Ishikawa (cell line): ENCODE measurements at regions not wholly inside any gene's neighbourhood (a gene's known extent, or its start where the extent isn't known, plus 50 kb on each side); places are given as distances from the start of the nearest gene placed in this dataset.

Experiments
- CEBPB ChIP-seq: IDR thresholded peaks from 2 replicates; pipeline ENCODE4 v1.6.1; 2012
- CREB1 ChIP-seq: IDR thresholded peaks from 2 replicates; pipeline ENCODE4 v1.6.1; 2012; ENCODE audit warnings: low read depth
- EGR1 ChIP-seq: IDR thresholded peaks from 2 replicates; pipeline ENCODE4 v1.6.1; 2012
- EP300 ChIP-seq: IDR thresholded peaks from 2 replicates; pipeline ENCODE4 v1.6.1; 2012; ENCODE audit warnings: borderline replicate concordance
- FOXM1 ChIP-seq: IDR thresholded peaks from 2 replicates; pipeline ENCODE4 v1.6.1; 2012; ENCODE audit warnings: low read depth, borderline replicate concordance
- NFIC ChIP-seq: IDR thresholded peaks from 2 replicates; pipeline ENCODE4 v1.6.1; 2012
- RAD21 ChIP-seq: IDR thresholded peaks from 2 replicates; pipeline ENCODE4 v1.6.1; 2012; ENCODE audit warnings: low read depth
- TAF1 ChIP-seq: IDR thresholded peaks from 2 replicates; pipeline ENCODE4 v1.6.1; 2012; ENCODE audit warnings: low read depth, mild to moderate bottlenecking
- TCF12 ChIP-seq: IDR thresholded peaks from 2 replicates; pipeline ENCODE4 v1.6.1; 2012; ENCODE audit warnings: low read depth
- TEAD4 ChIP-seq: IDR thresholded peaks from 2 replicates; pipeline ENCODE4 v1.6.1; 2012
- USF1 ChIP-seq: IDR thresholded peaks from 2 replicates; pipeline ENCODE4 v1.6.1; 2012
- YY1 ChIP-seq: IDR thresholded peaks from 2 replicates; pipeline ENCODE4 v1.6.1; 2012; ENCODE audit warnings: low read depth
- ZBTB7A ChIP-seq: IDR thresholded peaks from 2 replicates; pipeline ENCODE4 v1.6.1; 2012; ENCODE audit warnings: low read depth
- TF ChIP-seq, protein P1 (sequence below): IDR thresholded peaks from 2 replicates; pipeline ENCODE4 v1.6.1; 2012; ENCODE audit warnings: low read depth, mild to moderate bottlenecking
- TF ChIP-seq, protein P2 (sequence below): IDR thresholded peaks from 2 replicates; pipeline ENCODE4 v1.6.1; 2012

GRCh38 chr11:112522536-112522935 lies 261.9 kb upstream of the PLET1 start:
- no peak for TF ChIP-seq TCF12
- no peak for TF ChIP-seq RAD21
- no peak for TF ChIP-seq EGR1
- no peak for TF ChIP-seq EP300
- TF ChIP-seq FOXM1 = no peak
- no peak for TF ChIP-seq TAF1
- TF ChIP-seq, protein P1, sequence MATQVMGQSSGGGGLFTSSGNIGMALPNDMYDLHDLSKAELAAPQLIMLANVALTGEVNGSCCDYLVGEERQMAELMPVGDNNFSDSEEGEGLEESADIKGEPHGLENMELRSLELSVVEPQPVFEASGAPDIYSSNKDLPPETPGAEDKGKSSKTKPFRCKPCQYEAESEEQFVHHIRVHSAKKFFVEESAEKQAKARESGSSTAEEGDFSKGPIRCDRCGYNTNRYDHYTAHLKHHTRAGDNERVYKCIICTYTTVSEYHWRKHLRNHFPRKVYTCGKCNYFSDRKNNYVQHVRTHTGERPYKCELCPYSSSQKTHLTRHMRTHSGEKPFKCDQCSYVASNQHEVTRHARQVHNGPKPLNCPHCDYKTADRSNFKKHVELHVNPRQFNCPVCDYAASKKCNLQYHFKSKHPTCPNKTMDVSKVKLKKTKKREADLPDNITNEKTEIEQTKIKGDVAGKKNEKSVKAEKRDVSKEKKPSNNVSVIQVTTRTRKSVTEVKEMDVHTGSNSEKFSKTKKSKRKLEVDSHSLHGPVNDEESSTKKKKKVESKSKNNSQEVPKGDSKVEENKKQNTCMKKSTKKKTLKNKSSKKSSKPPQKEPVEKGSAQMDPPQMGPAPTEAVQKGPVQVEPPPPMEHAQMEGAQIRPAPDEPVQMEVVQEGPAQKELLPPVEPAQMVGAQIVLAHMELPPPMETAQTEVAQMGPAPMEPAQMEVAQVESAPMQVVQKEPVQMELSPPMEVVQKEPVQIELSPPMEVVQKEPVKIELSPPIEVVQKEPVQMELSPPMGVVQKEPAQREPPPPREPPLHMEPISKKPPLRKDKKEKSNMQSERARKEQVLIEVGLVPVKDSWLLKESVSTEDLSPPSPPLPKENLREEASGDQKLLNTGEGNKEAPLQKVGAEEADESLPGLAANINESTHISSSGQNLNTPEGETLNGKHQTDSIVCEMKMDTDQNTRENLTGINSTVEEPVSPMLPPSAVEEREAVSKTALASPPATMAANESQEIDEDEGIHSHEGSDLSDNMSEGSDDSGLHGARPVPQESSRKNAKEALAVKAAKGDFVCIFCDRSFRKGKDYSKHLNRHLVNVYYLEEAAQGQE = no peak
- no peak for TF ChIP-seq TEAD4
- TF ChIP-seq YY1 = no peak
- TF ChIP-seq CEBPB = no peak
- no peak for TF ChIP-seq ZBTB7A
- TF ChIP-seq USF1 = no peak
- no peak for TF ChIP-seq CREB1
- TF ChIP-seq, protein P2, sequence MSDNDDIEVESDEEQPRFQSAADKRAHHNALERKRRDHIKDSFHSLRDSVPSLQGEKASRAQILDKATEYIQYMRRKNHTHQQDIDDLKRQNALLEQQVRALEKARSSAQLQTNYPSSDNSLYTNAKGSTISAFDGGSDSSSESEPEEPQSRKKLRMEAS = no peak
- no peak for TF ChIP-seq NFIC

DNA sequence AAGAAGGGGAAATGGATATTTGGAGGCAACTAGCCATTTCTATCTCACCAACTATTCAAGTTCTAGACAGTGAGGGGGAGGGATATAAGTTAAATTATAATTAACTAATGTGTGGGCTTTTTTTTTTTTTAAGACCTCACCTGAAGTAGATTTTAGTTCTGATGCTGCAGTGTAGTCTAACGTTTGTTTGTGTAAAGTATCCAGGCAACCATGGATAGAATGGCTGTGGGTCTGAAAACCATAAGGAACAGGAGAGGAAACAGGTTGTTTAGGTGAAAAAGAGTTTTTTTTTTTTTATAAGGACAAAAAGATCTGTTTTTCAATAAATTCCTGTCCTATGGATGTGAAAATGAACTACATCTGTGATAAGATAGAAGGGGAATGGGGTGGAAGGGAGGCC lies 262.4 kb upstream of the PLET1 start:
- TF ChIP-seq FOXM1 (no peak), NFIC (no peak), TAF1 (no peak), CEBPB (no peak), TCF12 (no peak), EGR1 (no peak), RAD21 (no peak), CREB1 (no peak), YY1 (no peak), USF1 (no peak), ZBTB7A (no peak), TEAD4 (no peak)
- TF ChIP-seq, protein P2 = no peak
- TF ChIP-seq, protein P1 = no peak

GRCh38 chr11:112523477-112523876 lies 262.8 kb upstream of the PLET1 start:
- TF ChIP-seq CEBPB (no peak), USF1 (0 out of 2 replicates have a peak, but pooled peaks have one; percentile 12), TCF12 (no peak)

- TF ChIP-seq, protein P1 = no peak
- TF ChIP-seq NFIC = no peak
- no peak for TF ChIP-seq CREB1
- TF ChIP-seq ZBTB7A = no peak
- no peak for TF ChIP-seq FOXM1
- no peak for TF ChIP-seq TCF12
- TF ChIP-seq, protein P2 = no peak
- TF ChIP-seq RAD21 = no peak
These were observed 263.3 kb upstream of the PLET1 start for GRCh38 chr11:112523951-112524350.

- TF ChIP-seq TCF12 = no peak
- no peak for TF ChIP-seq TAF1
- TF ChIP-seq, protein P2 = no peak
- TF ChIP-seq EGR1 = no peak
- TF ChIP-seq USF1 = no peak
- no peak for TF ChIP-seq TEAD4
- TF ChIP-seq NFIC = no peak
- TF ChIP-seq CREB1 = no peak
- no peak for TF ChIP-seq FOXM1
- no peak for TF ChIP-seq CEBPB
- TF ChIP-seq EP300 = no peak
- TF ChIP-seq, protein P1 = no peak
- TF ChIP-seq YY1 = no peak
- TF ChIP-seq RAD21 = no peak
These were observed 264.1 kb upstream of the PLET1 start for GRCh38 chr11:112524798-112525197.
